Activated CD4-positive, alpha-beta memory T cell treated with anti-CD3 and anti-CD28 coated beads, Interleukin-2, amount 10 ng/mL, durations not matched to agents 7 days and 5 days (primary cell): ENCODE measurements at regions not wholly inside any gene's neighbourhood (a gene's known extent, or its start where the extent isn't known, plus 50 kb on each side); places are given as distances from the start of the nearest gene placed in this dataset.
"Not testable (repeated sequence)": the region's sequence is repeated elsewhere in the genome, so short reads cannot be mapped to it uniquely, and the experiment has no call there.

Experiments used
- CTCF ChIA-PET: fragments of 350-600 bp; sonication (Branson Sonifier 250); formaldehyde crosslinking; loops from one replicate; lab custom pipeline; 2021; ENCODE audit warnings: antibody characterized with exemption, inconsistent platforms; lab: Charles Lee
- POLR2A ChIA-PET: fragments of 350-600 bp; sonication (Branson Sonifier 250); formaldehyde crosslinking; loops from one replicate; lab custom pipeline; 2021; ENCODE audit warnings: antibody characterized with exemption; lab: Charles Lee
- DNase-seq: peaks from one replicate; pipeline ENCODE4 v3.0.0-alpha.2; 2020
- H3K27ac Mint-ChIP-seq: one replicate; pipeline ENCODE4 v1.8.0; 2021; ENCODE audit warnings: mild to moderate bottlenecking, mixed read lengths
- H3K27me3 Mint-ChIP-seq: one replicate; pipeline ENCODE4 v1.8.0; 2021; ENCODE audit warnings: mixed read lengths
- H3K36me3 Mint-ChIP-seq: one replicate; pipeline ENCODE4 v1.8.0; 2021; ENCODE audit warnings: low read depth, mixed read lengths
- H3K4me1 Mint-ChIP-seq: one replicate; pipeline ENCODE4 v1.8.0; 2021; ENCODE audit warnings: mixed read lengths
- H3K4me3 Mint-ChIP-seq: one replicate; pipeline ENCODE4 v1.8.0; 2021; ENCODE audit warnings: mild to moderate bottlenecking, mixed read lengths
- H3K9me3 Mint-ChIP-seq: one replicate; pipeline ENCODE4 v1.8.0; 2021; ENCODE audit warnings: mixed read lengths

DNA sequence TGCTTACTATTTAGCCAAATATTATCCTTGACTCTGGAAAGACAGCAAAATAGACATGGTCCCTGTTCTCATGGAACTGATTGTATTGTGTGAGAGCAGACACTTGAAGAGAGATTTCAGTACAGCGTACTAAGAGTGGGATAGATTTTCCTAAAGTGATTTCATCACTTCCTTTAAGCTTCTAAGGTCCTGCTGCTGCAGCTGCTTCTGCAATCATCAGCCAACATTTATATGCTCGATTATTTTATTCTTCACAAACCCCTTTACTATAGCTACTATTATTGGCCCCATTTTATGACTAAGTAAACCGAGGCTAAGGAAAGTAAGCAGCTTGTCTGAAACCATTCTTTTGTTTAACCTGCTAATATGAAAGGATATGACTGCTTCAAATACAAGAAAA, 137.7 kb downstream of the SPATA31D1 start:
- Mint-ChIP-seq H3K27ac (no peak overlapping the region), H3K27me3 (no peaks in the 10 kb centered on the region), H3K36me3 (no peaks in the 10 kb centered on the region), H3K9me3 (peaks cover 3% of the 10 kb centered on the region), H3K4me3 (no peak overlapping the region), H3K4me1 (no peaks in the 10 kb centered on the region)
- ChIA-PET POLR2A (no interaction called here), CTCF (no interaction called here)
- DNase-seq: no peak

DNA sequence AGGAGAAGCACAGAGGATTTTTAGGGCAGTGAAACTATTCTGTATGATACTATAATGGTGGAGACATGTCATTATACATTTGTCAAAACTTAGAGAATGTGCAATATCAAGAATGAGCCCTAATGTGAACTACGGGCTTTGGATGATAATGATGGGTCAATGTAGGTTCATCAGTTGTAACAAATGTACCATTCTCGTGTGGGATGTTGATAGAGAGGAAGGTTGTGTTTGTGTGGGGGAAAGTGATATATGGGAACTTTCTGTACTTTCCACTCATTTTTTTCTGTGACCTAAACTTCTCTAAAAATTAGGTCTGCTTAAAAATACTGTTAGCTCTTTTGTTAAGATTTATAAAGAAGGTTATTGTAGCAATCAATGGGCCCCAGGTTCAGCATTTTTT, 138.9 kb downstream of the SPATA31D1 start:
- no peak overlapping the region for H3K4me3 Mint-ChIP-seq
- H3K4me1 Mint-ChIP-seq: no peaks in the 10 kb centered on the region
- no peak for DNase-seq
- peaks cover 3% of the 10 kb centered on the region for H3K9me3 Mint-ChIP-seq
- ChIA-PET CTCF (interaction anchor here (0.5 kb wide), 1 partner anchor 23 kb away, joined by 3 read pairs; no protein-coding TSS in a partner anchor), POLR2A (no interaction called here)
- no peak overlapping the region for H3K27ac Mint-ChIP-seq
- H3K27me3 Mint-ChIP-seq: no peaks in the 10 kb centered on the region
- no peaks in the 10 kb centered on the region for H3K36me3 Mint-ChIP-seq

DNA sequence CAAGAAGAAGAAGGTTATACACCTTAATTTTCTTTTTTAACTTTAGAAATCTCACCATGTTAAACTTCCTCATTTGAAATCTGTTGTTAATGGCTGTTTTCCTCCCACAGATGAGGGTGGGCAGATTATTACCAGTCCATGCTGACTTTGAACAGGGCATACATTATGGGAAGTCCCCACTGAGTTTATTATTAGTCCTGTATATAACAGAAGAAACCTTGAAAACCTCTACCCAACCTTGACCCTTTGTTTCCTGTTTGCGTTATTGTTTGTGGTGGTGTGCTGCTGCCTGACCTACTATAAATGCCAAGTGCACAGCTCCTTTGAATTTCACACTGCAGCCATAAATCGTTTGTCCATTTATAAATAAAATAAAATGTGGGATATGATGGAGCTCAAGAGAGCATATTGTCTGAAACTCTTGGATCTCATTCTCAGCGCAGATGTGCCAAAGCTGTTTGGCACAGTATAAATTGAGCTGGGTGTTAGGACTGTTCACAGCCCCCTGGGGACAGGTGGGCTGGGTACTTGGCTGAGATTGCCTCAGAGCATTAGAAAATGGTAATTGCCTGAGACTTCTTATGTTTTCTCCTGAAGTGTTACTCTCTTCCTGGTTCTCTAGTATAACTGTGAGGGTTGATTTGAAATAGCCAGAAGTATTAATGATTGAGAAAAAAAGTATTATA, 139.6 kb downstream of the SPATA31D1 start:
- no peaks in the 10 kb centered on the region for H3K36me3 Mint-ChIP-seq
- H3K27me3 Mint-ChIP-seq: no peaks in the 10 kb centered on the region
- peaks cover 3% of the 10 kb centered on the region for H3K9me3 Mint-ChIP-seq
- ChIA-PET CTCF (no interaction called here), POLR2A (no interaction called here)
- no peak overlapping the region for H3K27ac Mint-ChIP-seq
- no peaks in the 10 kb centered on the region for H3K4me1 Mint-ChIP-seq
- H3K4me3 Mint-ChIP-seq: no peak overlapping the region
- DNase-seq: no peak

DNA sequence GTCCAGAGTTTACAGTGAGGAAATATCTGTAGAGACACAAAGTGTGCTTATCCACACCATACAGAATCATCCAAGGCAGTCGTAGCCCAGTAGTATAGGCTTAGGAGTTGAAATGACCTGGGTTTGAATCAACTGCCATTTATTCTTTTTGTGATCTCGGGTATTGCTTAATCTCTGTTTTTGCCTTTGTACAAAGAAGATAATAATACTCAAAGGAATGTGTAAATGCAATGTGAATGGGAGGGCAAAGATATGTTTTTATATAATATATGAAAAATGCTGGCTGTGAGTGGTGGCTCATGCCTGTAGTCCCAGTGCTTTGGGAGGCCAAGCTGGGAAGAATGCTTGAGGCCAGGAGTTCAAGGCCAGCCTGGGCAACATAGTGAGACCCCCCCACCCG, 141.1 kb downstream of the SPATA31D1 start:
- Mint-ChIP-seq H3K27me3 (no peaks in the 10 kb centered on the region), H3K4me3 (no peak overlapping the region), H3K27ac (no peak overlapping the region), H3K9me3 (peaks cover 3% of the 10 kb centered on the region), H3K36me3 (no peaks in the 10 kb centered on the region), H3K4me1 (no peaks in the 10 kb centered on the region)
- ChIA-PET POLR2A (no interaction called here), CTCF (interaction anchor here (0.7 kb wide), 1 partner anchor 638 kb away, joined by 3 read pairs; no protein-coding TSS in a partner anchor)
- no peak for DNase-seq

DNA sequence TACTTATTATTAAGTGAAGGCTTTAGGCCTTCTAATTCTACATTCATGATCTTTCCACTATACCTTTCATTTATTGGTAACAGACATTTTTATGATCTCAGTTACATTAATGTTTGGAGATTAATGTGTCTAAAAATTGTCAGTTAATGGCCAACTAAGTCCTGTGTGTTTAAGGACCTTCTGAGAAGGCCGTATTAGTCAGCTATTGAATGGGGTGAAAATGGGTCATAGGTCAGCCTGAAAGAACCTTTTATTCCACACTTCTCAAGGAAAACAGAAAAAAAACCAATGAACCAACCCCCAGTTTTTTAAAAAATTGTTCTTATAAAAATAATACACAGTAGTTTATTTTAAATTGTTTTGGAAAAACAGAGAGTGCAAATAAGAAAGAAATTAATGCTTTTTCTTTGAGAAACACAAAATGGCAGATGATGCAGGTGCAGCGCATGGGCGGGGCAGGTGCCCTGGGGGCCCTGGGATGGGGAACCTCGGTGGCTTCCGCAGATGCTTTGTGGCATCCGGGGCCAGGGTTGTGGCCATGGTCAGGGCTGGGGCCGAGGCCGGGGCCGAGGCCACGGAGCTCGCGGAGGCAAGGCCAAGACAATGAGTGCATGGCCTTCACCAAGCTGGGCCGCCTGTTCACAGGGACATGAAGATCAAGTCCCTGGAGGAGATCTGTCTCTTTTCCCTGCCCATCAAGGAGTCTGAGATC, 141.9 kb downstream of the SPATA31D1 start:
- Mint-ChIP-seq H3K4me1 (no peaks in the 10 kb centered on the region), H3K36me3 (no peaks in the 10 kb centered on the region), H3K4me3 (no peak overlapping the region), H3K27ac (no peak overlapping the region), H3K9me3 (peaks cover 3% of the 10 kb centered on the region), H3K27me3 (no peaks in the 10 kb centered on the region)
- DNase-seq: no peak
- ChIA-PET POLR2A (no interaction called here), CTCF (interaction anchor here (0.7 kb wide), 1 partner anchor 639 kb away, joined by 3 read pairs; no protein-coding TSS in a partner anchor)

DNA sequence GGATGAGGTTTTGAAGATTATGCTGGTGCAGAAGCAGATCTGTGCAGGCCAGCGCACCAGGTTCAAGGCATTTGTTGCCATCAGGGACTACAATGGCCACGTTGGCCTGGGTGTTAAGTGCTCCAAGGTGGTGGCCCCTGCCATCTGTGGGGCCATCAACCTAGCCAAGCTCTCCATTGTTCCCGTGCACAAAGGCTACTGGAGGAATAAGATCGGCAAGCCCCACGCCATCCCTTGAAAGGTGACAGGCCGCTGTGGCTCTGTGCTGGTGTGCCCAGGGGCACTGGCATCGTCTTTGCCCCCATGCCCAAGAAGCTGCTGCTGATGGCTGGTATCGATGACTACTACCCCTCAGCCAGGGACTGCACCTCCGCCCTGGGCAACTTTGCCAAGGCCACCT, 142.5 kb downstream of the SPATA31D1 start:
- Mint-ChIP-seq H3K4me1 (no peaks in the 10 kb centered on the region), H3K27me3 (no peaks in the 10 kb centered on the region), H3K27ac (no peak overlapping the region), H3K4me3 (no peak overlapping the region), H3K36me3 (no peaks in the 10 kb centered on the region), H3K9me3 (peaks cover 3% of the 10 kb centered on the region)
- ChIA-PET CTCF (no interaction called here), POLR2A (no interaction called here)
- no peak for DNase-seq

DNA sequence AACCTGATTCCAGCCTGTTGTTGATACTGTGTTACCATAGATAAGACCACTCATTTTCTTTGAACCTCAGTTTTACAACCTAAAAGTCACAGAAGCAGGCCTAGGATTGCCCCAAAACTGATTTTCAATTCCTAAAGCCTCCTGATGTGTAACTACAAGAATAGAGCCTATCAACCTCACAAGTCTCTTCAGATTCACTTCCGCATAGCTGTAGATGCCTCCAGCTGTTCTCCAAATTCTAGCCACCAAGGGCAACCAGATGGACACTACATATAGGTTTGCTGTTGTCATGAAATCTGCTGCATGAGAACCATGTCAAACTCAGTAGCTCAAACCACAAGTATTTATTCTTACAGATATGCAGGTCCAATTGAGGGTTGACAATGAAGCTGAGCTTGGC, 143.5 kb downstream of the SPATA31D1 start:
- no peaks in the 10 kb centered on the region for H3K36me3 Mint-ChIP-seq
- H3K4me1 Mint-ChIP-seq: no peaks in the 10 kb centered on the region
- no peaks in the 10 kb centered on the region for H3K27me3 Mint-ChIP-seq
- H3K4me3 Mint-ChIP-seq: no peak overlapping the region
- no peak overlapping the region for H3K27ac Mint-ChIP-seq
- no peak for DNase-seq
- ChIA-PET CTCF (no interaction called here), POLR2A (no interaction called here)
- H3K9me3 Mint-ChIP-seq: peaks cover 3% of the 10 kb centered on the region

GRCh38 chr9:82134010-82134409, 145.4 kb downstream of the SPATA31D1 start:
- no peaks in the 10 kb centered on the region for H3K4me1 Mint-ChIP-seq
- no peak overlapping the region for H3K27ac Mint-ChIP-seq
- DNase-seq: no peak
- H3K27me3 Mint-ChIP-seq: no peaks in the 10 kb centered on the region
- no peaks in the 10 kb centered on the region for H3K36me3 Mint-ChIP-seq
- ChIA-PET POLR2A (no interaction called here), CTCF (no interaction called here)
- H3K4me3 Mint-ChIP-seq: no peak overlapping the region
- H3K9me3 Mint-ChIP-seq: peaks cover 3% of the 10 kb centered on the region

DNA sequence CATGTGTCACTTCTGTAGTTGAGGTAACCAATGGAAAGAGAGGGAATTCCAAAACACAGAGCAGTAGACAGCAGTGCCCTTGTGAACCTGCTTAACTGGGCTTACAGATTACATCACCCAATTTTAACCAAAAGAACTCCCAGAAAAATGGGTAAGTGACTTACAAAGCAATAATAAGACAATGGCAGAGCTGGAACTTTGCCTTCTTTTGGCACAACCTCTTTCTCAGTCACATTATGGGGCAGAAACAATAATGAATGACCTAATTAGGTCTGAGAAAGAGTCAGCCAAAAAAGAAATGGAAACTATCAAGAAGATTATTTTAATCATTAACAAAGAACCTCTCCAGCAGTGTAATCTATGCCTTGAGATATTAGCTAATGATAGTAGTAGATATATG, 146.5 kb downstream of the SPATA31D1 start:
- Mint-ChIP-seq H3K4me3 (no peak overlapping the region), H3K27me3 (no peaks in the 10 kb centered on the region), H3K9me3 (no peaks in the 10 kb centered on the region), H3K27ac (no peak overlapping the region), H3K36me3 (no peaks in the 10 kb centered on the region), H3K4me1 (no peaks in the 10 kb centered on the region)
- DNase-seq: no peak
- POLR2A ChIA-PET: no interaction called here
- CTCF ChIA-PET: no interaction called here

DNA sequence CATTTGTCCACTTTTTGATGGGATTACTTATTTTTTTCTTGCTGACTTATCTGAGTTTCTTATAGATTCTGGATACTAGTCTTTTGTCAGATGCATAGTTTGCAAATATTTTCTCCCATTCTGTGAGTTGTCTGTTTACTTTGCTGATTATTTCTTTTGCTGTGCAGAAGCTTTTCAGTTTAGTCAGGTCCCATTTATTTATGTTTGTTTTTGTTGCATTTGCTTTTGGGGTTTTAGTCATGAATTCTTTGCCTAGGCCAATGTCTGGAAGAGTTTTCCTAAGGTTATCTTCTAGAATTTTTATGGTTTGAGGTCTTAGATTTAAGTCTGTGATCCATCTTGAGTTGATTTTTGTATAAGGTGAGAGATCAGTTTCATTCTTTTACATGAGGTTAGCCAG, 149.5 kb downstream of the SPATA31D1 start:
- H3K4me3 Mint-ChIP-seq, CTCF ChIA-PET, H3K36me3 Mint-ChIP-seq, DNase-seq, POLR2A ChIA-PET, H3K9me3 Mint-ChIP-seq, H3K4me1 Mint-ChIP-seq, H3K27me3 Mint-ChIP-seq, H3K27ac Mint-ChIP-seq: not testable (repeated sequence)

GRCh38 chr9:82140471-82140870, 151.9 kb downstream of the SPATA31D1 start:
- H3K9me3 Mint-ChIP-seq: peaks cover 4% of the 10 kb centered on the region
- no peak for DNase-seq
- H3K4me1 Mint-ChIP-seq: no peaks in the 10 kb centered on the region
- H3K36me3 Mint-ChIP-seq: no peaks in the 10 kb centered on the region
- no peak overlapping the region for H3K4me3 Mint-ChIP-seq
- no peaks in the 10 kb centered on the region for H3K27me3 Mint-ChIP-seq
- POLR2A ChIA-PET: no interaction called here
- CTCF ChIA-PET: no interaction called here
- no peak overlapping the region for H3K27ac Mint-ChIP-seq

GRCh38 chr9:82144803-82145202, 156.2 kb downstream of the SPATA31D1 start:
- ChIA-PET POLR2A (no interaction called here), CTCF (no interaction called here)
- no peaks in the 10 kb centered on the region for H3K27me3 Mint-ChIP-seq
- no peak overlapping the region for H3K27ac Mint-ChIP-seq
- H3K4me3 Mint-ChIP-seq: no peak overlapping the region
- no peaks in the 10 kb centered on the region for H3K4me1 Mint-ChIP-seq
- peaks cover 13% of the 10 kb centered on the region for H3K9me3 Mint-ChIP-seq
- no peak for DNase-seq
- no peaks in the 10 kb centered on the region for H3K36me3 Mint-ChIP-seq

DNA sequence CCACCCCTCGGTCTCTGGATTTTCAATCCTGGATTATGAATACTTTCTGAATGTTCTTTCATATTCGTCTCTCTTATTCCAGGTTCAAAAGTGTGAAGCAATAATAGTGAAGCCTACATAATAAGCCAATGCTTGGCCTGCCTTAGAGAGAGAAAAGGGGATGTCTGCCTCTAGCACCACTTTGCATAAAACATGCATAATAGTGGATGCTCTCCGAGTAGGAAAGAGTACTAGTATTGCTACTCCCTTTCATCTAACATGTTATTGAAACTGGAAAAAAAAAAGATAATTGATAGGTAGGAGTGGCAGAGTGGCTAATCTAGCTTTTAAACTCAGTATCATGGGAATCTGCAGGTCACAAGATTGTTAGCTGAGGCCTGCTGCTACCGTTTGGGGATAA, 158.1 kb downstream of the SPATA31D1 start:
- peaks cover 10% of the 10 kb centered on the region for H3K9me3 Mint-ChIP-seq
- no peak overlapping the region for H3K27ac Mint-ChIP-seq
- no peaks in the 10 kb centered on the region for H3K27me3 Mint-ChIP-seq
- ChIA-PET CTCF (no interaction called here), POLR2A (no interaction called here)
- no peak for DNase-seq
- no peaks in the 10 kb centered on the region for H3K36me3 Mint-ChIP-seq
- H3K4me1 Mint-ChIP-seq: no peaks in the 10 kb centered on the region
- no peak overlapping the region for H3K4me3 Mint-ChIP-seq
